NCI-H510A treated with DMSO at 0.1 percent for 48 hours (cell line): ENCODE measurements at regions not wholly inside any gene's neighbourhood (a gene's known extent, or its start where the extent isn't known, plus 50 kb on each side); places are given as distances from the start of the nearest gene placed in this dataset.

Experiments used
- DNase-seq: peaks from one replicate; lab custom pipeline; 2025; lab: John Stamatoyannopoulos, UW

DNA sequence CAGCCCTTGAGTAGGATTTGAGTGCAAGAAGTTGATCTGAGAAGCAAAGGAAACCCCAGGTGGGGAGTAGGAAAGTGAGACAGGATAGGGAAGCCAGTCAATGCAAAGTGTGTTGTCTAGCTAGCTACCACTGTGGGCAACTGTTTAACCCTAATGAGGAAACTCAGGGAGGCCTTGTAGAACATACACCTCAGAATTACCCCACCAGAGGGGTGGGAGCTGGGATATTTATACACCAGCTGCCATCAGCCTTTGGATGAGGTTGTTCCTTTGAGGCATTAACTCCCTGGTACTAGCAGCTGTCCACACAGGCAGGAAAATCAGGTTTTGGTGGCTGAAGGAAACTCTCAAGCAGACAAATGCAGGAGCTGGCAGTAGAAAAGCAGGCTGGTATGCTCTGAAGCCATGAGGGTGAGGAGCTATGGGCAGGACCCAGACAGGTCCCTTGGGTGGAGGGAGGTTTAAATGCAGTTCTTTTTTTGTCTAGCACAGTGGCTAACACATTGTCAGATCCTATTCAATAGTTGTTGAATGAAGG is 60.1 kb upstream of the ARID5B start:
- no peak for DNase-seq

DNA sequence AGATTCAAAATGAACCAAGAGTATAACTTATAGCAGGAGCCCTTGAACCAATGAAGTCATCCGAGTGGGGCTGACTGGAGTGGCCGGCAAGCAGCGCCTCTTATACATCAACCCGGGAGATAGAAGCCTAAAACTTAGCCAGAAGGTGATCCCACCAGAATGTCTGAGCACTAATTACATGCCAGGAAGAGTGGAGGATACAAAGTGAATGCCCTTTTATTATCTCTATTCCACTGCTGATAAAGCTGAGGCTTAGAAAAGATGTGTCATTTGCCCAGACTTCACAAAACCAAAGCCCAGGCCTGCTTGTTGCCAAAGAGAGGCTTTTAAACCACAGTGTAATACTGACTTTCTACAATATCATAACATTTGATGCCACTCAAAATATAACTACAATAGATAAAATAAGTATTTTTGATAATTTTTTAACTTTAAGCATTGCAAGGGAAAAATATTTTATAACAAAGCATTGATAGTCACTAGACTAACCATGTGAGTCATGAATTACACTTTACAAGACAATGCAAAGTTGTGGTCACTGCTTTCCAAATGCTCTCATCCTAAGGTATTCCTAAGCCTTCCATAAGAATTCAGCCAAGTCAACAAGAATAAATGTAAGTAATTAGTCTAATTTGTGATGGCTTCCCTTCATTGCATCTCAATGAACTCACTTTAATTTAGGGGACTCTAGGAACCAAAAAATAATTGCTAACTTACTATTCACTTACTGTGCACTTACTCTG is 58.6 kb upstream of the ARID5B start:
- no peak for DNase-seq

DNA sequence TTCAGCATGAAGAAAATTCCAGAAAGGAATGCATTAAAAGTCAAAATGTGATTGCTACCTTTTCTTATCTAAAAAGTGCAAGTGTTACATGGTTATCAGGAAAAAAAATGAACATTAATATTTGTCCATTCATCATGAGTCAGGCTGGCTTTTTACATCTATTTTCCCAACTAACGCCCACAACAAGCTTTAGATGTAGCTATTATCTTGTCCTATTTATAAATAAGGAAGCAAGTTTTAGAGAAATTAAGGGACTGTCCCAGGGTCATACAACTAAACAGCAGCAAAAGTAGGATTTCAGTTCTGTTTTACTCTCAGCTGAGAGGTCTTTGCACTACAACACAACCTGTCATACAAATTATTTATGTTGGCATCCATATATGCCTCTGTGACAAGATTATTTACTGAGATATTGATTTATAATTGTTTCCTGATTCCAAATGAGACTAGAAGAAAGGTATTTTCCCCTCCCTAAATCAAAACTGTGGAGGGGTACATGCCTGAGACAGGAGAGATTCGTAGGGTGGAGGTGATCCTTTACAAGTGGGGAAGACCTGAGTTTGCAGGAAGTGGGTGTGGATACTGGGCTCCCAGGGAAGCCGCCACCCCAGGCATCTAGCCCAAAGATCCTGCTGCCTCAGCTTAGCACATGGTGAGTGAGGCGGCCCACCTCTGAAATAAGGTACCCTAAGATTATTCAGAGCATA is 57.2 kb upstream of the ARID5B start:
- no peak for DNase-seq

DNA sequence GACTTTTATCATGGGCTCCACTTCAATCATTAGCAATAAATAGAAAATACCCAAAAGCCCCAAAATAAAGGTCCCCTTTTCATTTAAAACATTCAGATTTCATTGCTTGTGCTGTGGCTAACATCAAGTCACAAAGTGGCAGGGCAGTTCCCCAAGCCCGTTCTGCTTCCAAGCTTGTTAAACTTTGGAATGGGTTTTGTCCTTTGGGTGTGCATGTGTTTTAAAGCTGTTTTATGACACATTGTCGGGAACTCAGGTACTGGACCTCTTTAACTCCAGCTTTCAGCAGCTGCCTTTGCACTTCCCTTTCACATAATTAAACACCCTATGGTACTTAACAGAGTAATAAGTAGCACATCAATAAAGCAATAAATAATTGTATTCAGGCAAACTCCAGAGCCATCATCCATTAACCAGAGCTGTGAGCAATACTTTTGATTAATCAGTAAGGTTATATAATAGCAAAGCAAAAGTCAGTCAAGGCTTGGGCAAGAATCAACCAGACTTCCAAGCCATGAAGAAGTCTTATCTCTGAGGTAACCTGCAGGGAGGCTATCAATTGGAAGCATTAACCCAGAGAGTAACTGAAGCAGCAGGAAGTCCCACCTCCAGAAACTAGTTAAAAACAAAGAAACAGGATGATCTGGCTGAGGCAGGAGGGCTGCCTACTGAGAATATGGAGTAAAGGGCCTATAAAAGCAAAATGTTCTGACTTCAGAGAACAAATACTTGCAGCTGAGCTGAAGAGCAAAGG is 56.1 kb upstream of the ARID5B start:
- no peak for DNase-seq

DNA sequence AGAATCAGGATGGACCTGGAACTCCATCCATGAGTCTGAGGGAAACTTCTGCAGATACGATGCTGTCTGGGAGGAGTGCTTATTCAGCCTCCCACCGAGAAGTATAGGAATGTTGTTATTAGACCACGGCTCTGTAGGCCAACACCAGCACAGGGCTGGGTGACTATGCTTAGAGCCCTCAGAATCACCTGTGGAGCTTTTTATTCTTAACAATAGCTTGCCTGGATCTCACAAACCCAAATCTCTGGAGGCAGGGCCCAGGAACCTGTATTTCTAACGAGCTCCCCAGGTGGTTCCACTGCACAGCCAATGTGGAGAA is 55.6 kb upstream of the ARID5B start:
- DNase-seq, result no peak

DNA sequence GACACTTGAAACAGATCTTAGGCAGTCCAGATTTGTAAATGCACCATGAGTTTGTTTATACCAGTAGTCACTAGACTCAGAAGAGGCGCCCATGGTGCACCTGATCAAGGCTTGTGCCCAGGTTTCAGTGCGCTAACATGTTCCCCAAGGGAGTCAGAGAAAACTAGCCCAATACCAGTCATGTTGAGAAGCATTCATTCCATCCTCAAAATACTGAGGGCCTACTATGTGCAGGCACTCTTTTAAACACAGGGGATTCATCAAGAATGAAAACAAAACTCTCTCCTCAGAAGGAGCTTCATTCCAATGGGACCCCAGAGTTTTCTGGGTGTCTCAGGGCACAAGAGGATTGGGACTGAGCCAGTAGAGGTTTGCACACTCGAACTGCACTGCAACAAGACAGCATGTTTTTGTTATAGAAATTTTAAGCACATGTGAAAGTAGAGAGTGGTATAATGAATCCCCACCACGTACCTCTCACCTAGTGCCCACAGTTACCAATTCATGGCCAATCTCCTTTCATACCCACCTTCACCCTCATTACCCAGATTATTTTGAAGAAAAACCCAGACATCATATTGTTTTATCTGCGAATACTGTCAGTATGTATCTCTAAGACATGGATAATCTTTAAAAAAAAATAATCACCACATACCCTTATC is 55.0 kb upstream of the ARID5B start:
- no peak for DNase-seq

DNA sequence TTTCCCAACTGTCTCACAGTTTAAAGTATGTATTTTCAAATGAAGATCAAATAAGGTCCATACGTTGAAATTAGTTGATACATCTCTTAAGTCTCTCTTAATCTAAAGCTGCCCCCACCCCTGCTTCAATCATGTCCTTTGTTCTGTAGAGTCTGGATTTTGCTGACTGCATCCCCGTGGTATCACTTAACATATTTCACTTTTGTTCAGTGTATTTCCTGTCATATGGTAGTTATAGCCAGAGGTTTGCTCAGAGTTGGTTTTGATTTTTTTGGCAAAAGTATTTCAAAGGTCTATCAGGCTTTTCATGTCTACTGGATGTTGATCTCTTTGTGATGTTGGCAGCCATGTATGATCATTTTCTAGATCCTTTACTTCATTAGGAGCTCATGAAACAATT is 54.4 kb upstream of the ARID5B start:
- no peak for DNase-seq

DNA sequence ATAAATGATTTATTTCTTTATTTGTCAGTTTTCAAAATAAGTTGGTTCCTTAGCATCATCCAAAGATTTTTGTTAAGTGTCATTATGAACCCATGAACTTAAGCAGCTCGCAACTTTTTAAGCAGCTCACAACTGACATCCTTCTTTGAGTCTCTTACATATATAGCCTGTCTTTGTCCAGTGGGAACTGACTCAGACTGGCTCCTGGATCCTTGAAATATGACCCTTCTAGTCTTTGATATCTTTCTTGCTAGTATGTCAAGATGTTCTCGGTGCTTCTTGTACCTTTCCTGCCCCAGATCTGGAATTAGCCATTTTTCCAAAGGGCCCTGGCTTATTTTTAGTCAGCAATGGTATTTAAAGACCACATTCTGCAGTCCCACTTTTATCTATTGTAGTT is 53.9 kb upstream of the ARID5B start:
- no peak for DNase-seq

DNA sequence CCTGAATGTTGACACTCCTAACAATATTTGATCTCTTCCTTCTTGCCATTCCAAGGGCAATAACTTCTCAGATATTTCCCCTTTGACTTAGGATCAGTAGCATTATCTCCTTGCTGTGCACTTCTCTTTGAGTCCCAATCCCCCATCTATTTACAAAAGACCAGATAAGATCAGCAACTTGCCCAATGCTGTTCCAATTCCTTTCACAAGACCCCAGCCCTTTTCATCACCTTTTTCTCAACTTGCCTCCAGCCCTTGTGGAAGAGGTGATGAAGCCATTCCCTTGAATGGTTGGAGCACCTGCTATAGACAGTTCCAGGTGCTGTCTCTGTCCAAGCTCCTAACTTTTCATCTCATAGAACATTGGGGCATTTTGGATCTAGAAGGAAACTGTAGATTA is 51.1 kb upstream of the ARID5B start:
- DNase-seq, result no peak
